Mesenchymal stem cell (in vitro differentiated cells and primary cell): ENCODE measurements at regions not wholly inside any gene's neighbourhood (a gene's known extent, or its start where the extent isn't known, plus 50 kb on each side); places are given as distances from the start of the nearest gene placed in this dataset.

Experiments
- DNase-seq: peaks from one replicate; pipeline ENCODE4 v3.0.0-alpha.2; 2013
- H2AFZ ChIP-seq: one replicate; pipeline ENCODE4 v1.6.1; 2013; ENCODE audit warnings: low read depth, mild to moderate bottlenecking, control low read depth, inconsistent platforms, low read length, moderate library complexity
- H2AK5ac ChIP-seq: 2 replicates; pipeline ENCODE4 v1.6.1; 2013; ENCODE audit warnings: low read length, moderate library complexity, mild to moderate bottlenecking, inconsistent platforms; ENCODE audit not compliant: severe bottlenecking
- H2BK120ac ChIP-seq: one replicate; pipeline ENCODE4 v1.6.1; 2013; ENCODE audit warnings: low read depth, mild to moderate bottlenecking, inconsistent platforms, low read length, moderate library complexity
- H2BK12ac ChIP-seq, 2 experiments: one replicate each; pipeline ENCODE4 v1.6.1; 2013; ENCODE audit warnings: inconsistent platforms in 2 of 2, low read length in 2 of 2, mild to moderate bottlenecking in 2 of 2, moderate library complexity in 2 of 2, control low read depth in 1 of 2
- H2BK15ac ChIP-seq: one replicate; pipeline ENCODE4 v1.6.1; 2013; ENCODE audit warnings: mild to moderate bottlenecking, low read depth, inconsistent platforms; ENCODE audit not compliant: poor library complexity, severe bottlenecking
- H2BK5ac ChIP-seq: 2 replicates; pipeline ENCODE4 v1.6.1; 2013; ENCODE audit warnings: low read depth, mild to moderate bottlenecking, low read length, control low read depth, inconsistent platforms; ENCODE audit not compliant: poor library complexity, severe bottlenecking
- H3K14ac ChIP-seq, 2 experiments: one replicate each; pipeline ENCODE4 v1.6.1; 2013; ENCODE audit warnings: inconsistent platforms in 2 of 2, low read length in 2 of 2, control low read depth in 1 of 2, mild to moderate bottlenecking in 1 of 2, moderate library complexity in 1 of 2
- H3K18ac ChIP-seq, 2 experiments: one replicate each; pipeline ENCODE4 v1.6.1; 2013; ENCODE audit warnings: inconsistent platforms in 2 of 2, low read length in 2 of 2, control low read depth in 1 of 2, low read depth in 1 of 2, mild to moderate bottlenecking in 1 of 2
- H3K23ac ChIP-seq, 2 experiments: one replicate each; pipeline ENCODE4 v1.6.1; 2013; ENCODE audit warnings: inconsistent platforms in 2 of 2, low read length in 2 of 2, mild to moderate bottlenecking in 2 of 2, moderate library complexity in 2 of 2, control low read depth in 1 of 2
- H3K27ac ChIP-seq: 2 replicates; pipeline ENCODE4 v1.5.1; 2013; ENCODE audit warnings: mild to moderate bottlenecking, moderate library complexity, low read length, control low read depth, inconsistent platforms; ENCODE audit not compliant: poor library complexity, severe bottlenecking
- H3K27me3 ChIP-seq, 2 experiments: 2 replicates each; pipeline versions ENCODE4 v1.6.1 to v1.7.0; 2013; ENCODE audit warnings: low read length in 2 of 2, mild to moderate bottlenecking in 2 of 2, moderate library complexity in 2 of 2, control low read depth in 1 of 2, inconsistent platforms in 1 of 2; ENCODE audit not compliant: control insufficient read depth in 1 of 2, insufficient read depth in 1 of 2
- H3K36me3 ChIP-seq, 2 experiments: 2 replicates each; pipeline versions ENCODE4 v1.6.1 to v1.7.0; 2013; ENCODE audit warnings: low read length in 2 of 2, control low read depth in 1 of 2, inconsistent platforms in 1 of 2, low read depth in 1 of 2, mild to moderate bottlenecking in 1 of 2; ENCODE audit not compliant: insufficient read depth in 2 of 2, control insufficient read depth in 1 of 2
- H3K4ac ChIP-seq, 2 experiments: one replicate each; pipeline ENCODE4 v1.6.1; 2013; ENCODE audit warnings: inconsistent platforms in 2 of 2, low read length in 2 of 2, mild to moderate bottlenecking in 2 of 2, moderate library complexity in 2 of 2, control low read depth in 1 of 2, low read depth in 1 of 2
- H3K4me1 ChIP-seq: 2 replicates; pipeline ENCODE4 v1.6.1; 2013; ENCODE audit warnings: low read depth, low read length, control low read depth; ENCODE audit not compliant: control insufficient read depth, insufficient read depth
- H3K4me2 ChIP-seq: 2 replicates; pipeline ENCODE4 v1.6.1; 2013; ENCODE audit warnings: low read length, mild to moderate bottlenecking, inconsistent platforms; ENCODE audit not compliant: poor library complexity, severe bottlenecking
- H3K4me3 ChIP-seq, 2 experiments: 2 replicates each; pipeline versions ENCODE4 v1.5.1 to v1.7.0; 2013; ENCODE audit warnings: low read length in 2 of 2, mild to moderate bottlenecking in 2 of 2, control low read depth in 1 of 2, low read depth in 1 of 2; ENCODE audit not compliant: insufficient read depth in 1 of 2
- H3K79me1 ChIP-seq: replicated peaks from 2 replicates; pipeline ENCODE4 v1.6.1; 2013; ENCODE audit warnings: mild to moderate bottlenecking, control low read depth, low read length, inconsistent platforms; ENCODE audit not compliant: poor library complexity, severe bottlenecking
- H3K9ac ChIP-seq: 2 replicates; pipeline ENCODE4 v1.7.0; 2013; ENCODE audit warnings: mild to moderate bottlenecking, low read length, moderate library complexity
- H3K9me3 ChIP-seq: 2 replicates; pipeline ENCODE4 v1.7.0; 2013; ENCODE audit warnings: mild to moderate bottlenecking, low read length; ENCODE audit not compliant: control insufficient read depth
- H4K8ac ChIP-seq: one replicate; pipeline ENCODE4 v1.6.1; 2013; ENCODE audit warnings: inconsistent platforms, mild to moderate bottlenecking, low read length, moderate library complexity
- H4K91ac ChIP-seq: one replicate; pipeline ENCODE4 v1.6.1; 2013; ENCODE audit warnings: mild to moderate bottlenecking, low read length, inconsistent platforms
- WGBS: methylation state at CpG from one replicate; pipeline ENCODE4 v1.1.7; 2013; ENCODE audit warnings: mixed read lengths; 5-methylcytosine and 5-hydroxymethylcytosine counted together

DNA sequence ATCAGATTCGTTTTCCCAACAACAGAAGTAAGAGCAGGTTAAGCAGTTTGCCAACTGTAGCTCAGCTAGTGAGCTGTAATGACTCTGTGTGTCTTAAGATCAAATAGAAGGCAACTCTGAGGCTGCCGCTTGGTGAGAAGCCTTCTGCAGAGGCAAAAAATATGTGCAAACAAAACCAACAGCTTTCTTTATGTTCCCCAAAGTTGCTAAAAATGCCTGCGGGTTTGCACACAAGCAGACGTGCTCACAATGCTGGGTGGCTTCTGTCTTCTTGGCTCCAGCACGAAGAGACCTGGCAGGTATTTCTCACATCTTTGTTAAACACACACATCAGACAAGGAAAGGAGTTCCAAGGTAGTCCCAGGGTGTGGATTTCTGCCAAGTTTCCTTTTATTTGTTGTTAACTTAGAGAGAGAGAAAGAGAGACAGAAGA, 158.9 kb upstream of the JUN start:
- no peaks in the 10 kb centered on the region for H3K27me3 ChIP-seq
- no peaks in the 10 kb centered on the region for H3K36me3 ChIP-seq
- H2BK15ac ChIP-seq = no peak overlapping the region
- no peak for DNase-seq
- no peak overlapping the region for H3K9ac ChIP-seq
- H2BK5ac ChIP-seq = no peak overlapping the region
- H3K4me2 ChIP-seq = no peak overlapping the region
- H3K4me1 ChIP-seq = peaks cover 3% of the 10 kb centered on the region
- WGBS = 97% methylated on average over 4 of the region's 5 CpGs
- no peak overlapping the region for H2AFZ ChIP-seq
- no peak overlapping the region for H3K4ac ChIP-seq
- no peaks in the 10 kb centered on the region for H3K79me1 ChIP-seq
- H3K4me3 ChIP-seq = no peak overlapping the region
- no peak overlapping the region for H3K14ac ChIP-seq
- H2BK120ac ChIP-seq = no peak overlapping the region
- no peak overlapping the region for H2BK12ac ChIP-seq
- no peaks in the 10 kb centered on the region for H3K9me3 ChIP-seq
- no peak overlapping the region for H3K23ac ChIP-seq
- no peak overlapping the region for H4K91ac ChIP-seq
- no peak overlapping the region for H2AK5ac ChIP-seq
- H4K8ac ChIP-seq = no peak overlapping the region
- H3K18ac ChIP-seq = no peak overlapping the region
- H3K27ac ChIP-seq = no peak overlapping the region

DNA sequence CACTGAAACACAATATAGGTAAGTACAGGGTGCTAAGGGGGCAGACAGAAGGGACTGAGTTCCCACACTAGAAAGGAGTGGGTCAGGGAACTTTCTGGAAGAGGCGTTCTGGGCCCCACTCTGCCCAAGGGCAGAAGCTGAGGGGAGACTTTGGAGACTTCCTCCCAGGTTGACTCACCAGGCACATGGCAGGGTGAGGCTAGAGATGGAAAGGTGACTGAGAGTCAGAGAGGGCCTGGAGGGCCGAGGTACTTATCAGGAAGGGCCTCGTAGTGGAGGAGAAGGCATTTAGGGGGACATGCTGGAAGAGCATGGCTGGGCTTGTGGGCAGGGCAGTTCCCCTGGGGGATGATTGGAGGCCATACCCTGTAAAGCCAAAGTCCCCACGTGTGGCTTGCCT, 159.9 kb upstream of the JUN start:
- Histone ChIP-seq H3K14ac (no peak overlapping the region), H3K4me1 (peaks cover 3% of the 10 kb centered on the region), H4K91ac (no peak overlapping the region), H3K23ac (no peak overlapping the region), H2BK12ac (peak overlapping the region in 1 of 2 experiments; percentile 39), H3K27me3 (no peaks in the 10 kb centered on the region), H3K4ac (no peak overlapping the region), H3K27ac (no peak overlapping the region), H3K36me3 (no peaks in the 10 kb centered on the region), H3K4me3 (no peak overlapping the region), H3K9me3 (no peaks in the 10 kb centered on the region), H2BK15ac (no peak overlapping the region), H3K18ac (peak overlapping the region in 1 of 2 experiments; percentile 29), H3K9ac (no peak overlapping the region), H2BK120ac (no peak overlapping the region), H2BK5ac (no peak overlapping the region), H2AFZ (peak overlapping the region; percentile 37), H3K79me1 (no peaks in the 10 kb centered on the region), H3K4me2 (no peak overlapping the region), H4K8ac (no peak overlapping the region), H2AK5ac (peak overlapping the region; percentile 60)
- 85% methylated on average over 4 of the region's 4 CpGs for WGBS
- no peak for DNase-seq

DNA sequence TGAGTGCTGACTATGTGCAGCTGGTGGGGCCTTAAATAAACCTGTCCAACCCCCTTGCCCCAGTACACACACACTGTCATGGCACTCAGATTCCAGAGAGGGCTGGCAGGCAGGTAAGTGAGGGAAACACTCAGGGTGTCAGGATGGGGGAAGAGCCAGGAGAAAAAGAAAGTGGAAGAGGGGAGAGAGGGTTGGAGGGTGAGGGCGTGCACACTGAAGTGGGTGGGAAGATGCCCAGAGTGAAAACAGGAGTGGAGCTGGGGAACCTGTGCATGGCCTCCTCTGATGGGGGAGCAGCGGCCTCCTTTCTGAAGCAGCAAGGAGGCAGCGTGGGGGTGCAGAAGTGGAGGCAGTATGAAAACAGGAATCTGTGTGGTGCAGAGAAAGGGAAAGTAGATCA, 160.6 kb upstream of the JUN start:
- 96% methylated on average over 3 of the region's 3 CpGs for WGBS
- H3K27ac ChIP-seq = no peak overlapping the region
- H3K9me3 ChIP-seq = no peaks in the 10 kb centered on the region
- no peak overlapping the region for H3K23ac ChIP-seq
- H2BK5ac ChIP-seq = no peak overlapping the region
- H3K4me2 ChIP-seq = no peak overlapping the region
- no peak overlapping the region for H2BK120ac ChIP-seq
- H2BK12ac ChIP-seq = peak overlapping the region in 1 of 2 experiments; percentile 15
- no peak overlapping the region for H2AFZ ChIP-seq
- H3K4ac ChIP-seq = no peak overlapping the region
- H3K79me1 ChIP-seq = no peaks in the 10 kb centered on the region
- H3K14ac ChIP-seq = no peak overlapping the region
- no peak overlapping the region for H2AK5ac ChIP-seq
- H3K27me3 ChIP-seq = no peaks in the 10 kb centered on the region
- no peak overlapping the region for H3K9ac ChIP-seq
- peaks cover 3% of the 10 kb centered on the region for H3K4me1 ChIP-seq
- H3K18ac ChIP-seq = no peak overlapping the region
- no peak overlapping the region for H3K4me3 ChIP-seq
- H4K8ac ChIP-seq = no peak overlapping the region
- H2BK15ac ChIP-seq = no peak overlapping the region
- no peak overlapping the region for H4K91ac ChIP-seq
- H3K36me3 ChIP-seq = no peaks in the 10 kb centered on the region
- no peak for DNase-seq

DNA sequence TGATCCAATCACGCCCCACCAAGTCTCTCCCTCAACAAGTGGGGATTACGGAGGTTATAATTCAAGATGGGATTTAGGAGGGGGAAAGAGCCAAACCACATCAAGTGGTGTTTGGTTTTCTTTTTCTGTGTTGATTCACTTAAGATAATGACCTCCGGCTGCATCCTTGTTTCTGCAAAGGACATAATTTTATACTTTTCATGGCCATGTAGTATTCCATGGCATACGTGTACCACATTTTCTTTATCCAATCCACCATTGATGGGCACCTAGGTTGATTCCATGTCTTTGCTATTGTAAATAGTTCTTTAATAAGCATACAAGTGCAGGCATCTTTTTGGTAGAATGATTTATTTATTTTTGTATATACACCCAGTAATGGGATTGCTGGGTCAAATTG, 162.5 kb upstream of the JUN start:
- Histone ChIP-seq H2BK5ac (no peak overlapping the region), H2BK15ac (no peak overlapping the region), H3K23ac (no peak overlapping the region), H4K91ac (no peak overlapping the region), H3K4me1 (peaks cover 3% of the 10 kb centered on the region), H3K27ac (no peak overlapping the region), H2BK12ac (no peak overlapping the region), H4K8ac (no peak overlapping the region), H3K14ac (no peak overlapping the region), H3K9me3 (no peaks in the 10 kb centered on the region), H3K4me2 (no peak overlapping the region), H3K9ac (no peak overlapping the region), H3K79me1 (no peaks in the 10 kb centered on the region), H2AK5ac (peak overlapping the region; percentile 35), H3K18ac (no peak overlapping the region), H2AFZ (no peak overlapping the region), H3K36me3 (no peaks in the 10 kb centered on the region), H3K4me3 (no peak overlapping the region), H3K27me3 (no peaks in the 10 kb centered on the region), H2BK120ac (no peak overlapping the region), H3K4ac (no peak overlapping the region)
- 100% methylated on average over 1 of the region's 4 CpGs for WGBS
- no peak for DNase-seq
